ENCODE measurements at regions not wholly inside any gene's neighbourhood (a gene's known extent, or its start where the extent isn't known, plus 50 kb on each side); places are given as distances from the start of the nearest gene placed in this dataset.

- no peak for DNase-seq (ENCODE audit: low spot score in 2 of 2)
- 52 to 54% methylated on average over 1 of the region's 1 CpG for WGBS, 2 donors
- TF ChIP-seq, protein P1, sequence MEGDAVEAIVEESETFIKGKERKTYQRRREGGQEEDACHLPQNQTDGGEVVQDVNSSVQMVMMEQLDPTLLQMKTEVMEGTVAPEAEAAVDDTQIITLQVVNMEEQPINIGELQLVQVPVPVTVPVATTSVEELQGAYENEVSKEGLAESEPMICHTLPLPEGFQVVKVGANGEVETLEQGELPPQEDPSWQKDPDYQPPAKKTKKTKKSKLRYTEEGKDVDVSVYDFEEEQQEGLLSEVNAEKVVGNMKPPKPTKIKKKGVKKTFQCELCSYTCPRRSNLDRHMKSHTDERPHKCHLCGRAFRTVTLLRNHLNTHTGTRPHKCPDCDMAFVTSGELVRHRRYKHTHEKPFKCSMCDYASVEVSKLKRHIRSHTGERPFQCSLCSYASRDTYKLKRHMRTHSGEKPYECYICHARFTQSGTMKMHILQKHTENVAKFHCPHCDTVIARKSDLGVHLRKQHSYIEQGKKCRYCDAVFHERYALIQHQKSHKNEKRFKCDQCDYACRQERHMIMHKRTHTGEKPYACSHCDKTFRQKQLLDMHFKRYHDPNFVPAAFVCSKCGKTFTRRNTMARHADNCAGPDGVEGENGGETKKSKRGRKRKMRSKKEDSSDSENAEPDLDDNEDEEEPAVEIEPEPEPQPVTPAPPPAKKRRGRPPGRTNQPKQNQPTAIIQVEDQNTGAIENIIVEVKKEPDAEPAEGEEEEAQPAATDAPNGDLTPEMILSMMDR (IDR thresholded peaks at IDR 0.05): no peak
- no peak for TF ChIP-seq POLR2A (IDR thresholded peaks at IDR 0.05)
- intact Hi-C loops (cut with DNase I; ENCODE audit: low total_unique reads): no loop called here
- no peak overlapping the region for H3K4me3 ChIP-seq (ENCODE audit: low read depth, poor library complexity, severe bottlenecking)
Observed at GRCh38 chr1:98008373-98008772, 87.5 kb upstream of the DPYD start.

DNA sequence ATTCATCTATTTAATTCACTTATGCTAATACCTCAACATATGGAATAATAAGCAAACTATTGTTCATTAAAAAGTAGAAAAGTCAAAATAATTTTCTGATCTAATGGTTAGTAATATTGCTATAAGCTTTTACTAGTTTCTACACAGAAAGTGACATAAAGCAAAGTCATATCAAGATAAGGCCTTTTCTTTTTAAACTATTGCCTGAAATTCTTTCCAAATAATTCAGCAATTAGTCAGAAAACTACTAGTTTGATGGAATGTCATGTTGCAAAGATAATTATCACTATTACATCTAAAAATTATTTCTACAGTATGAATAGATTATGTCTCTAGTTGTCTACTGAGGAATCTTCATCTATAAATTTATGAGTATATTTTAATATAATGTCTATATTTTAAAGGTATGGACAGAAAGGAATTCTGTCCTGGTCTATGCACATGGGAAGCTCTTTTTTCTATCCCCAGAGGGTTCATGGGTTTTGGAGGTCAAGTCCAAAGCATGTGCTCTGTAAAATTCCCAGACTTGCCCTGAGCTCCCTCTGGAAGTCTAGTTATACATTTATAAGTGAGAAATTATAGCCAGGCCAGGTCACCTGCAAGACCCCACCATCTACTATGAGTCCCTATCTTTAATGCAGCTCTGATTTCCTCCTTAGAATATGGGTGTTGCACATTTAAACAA is 84.6 kb upstream of the DPYD start:
- intact Hi-C loops (cut with DNase I; ENCODE audit: low total_unique reads): no loop called here
- no peak overlapping the region for H3K4me3 ChIP-seq (ENCODE audit: low read depth, poor library complexity, severe bottlenecking)
- DNase-seq (ENCODE audit: low spot score in 2 of 2): no peak
- TF ChIP-seq POLR2A (IDR thresholded peaks at IDR 0.05): no peak
- TF ChIP-seq, protein P1 (IDR thresholded peaks at IDR 0.05): no peak

DNA sequence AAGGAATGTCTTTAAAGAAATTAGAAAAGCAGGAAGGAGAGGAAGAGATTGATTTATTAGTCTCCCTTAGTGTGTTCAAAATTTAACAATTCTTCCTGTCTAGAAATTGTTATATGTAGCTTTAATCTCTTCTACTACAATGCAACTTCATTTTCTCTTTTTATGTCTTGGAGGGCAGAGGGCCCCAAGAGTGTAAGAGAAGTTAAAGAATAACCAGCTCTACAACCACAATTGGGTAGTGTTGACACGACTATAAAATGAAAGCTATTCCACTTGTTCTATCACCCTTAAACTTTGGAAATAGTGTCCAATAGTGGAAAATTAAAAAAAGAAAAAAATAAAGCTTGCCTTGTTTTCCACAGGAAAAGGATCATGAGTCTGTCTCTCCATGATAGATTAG is 82.6 kb upstream of the DPYD start:
- no peak overlapping the region for H3K4me3 ChIP-seq (ENCODE audit: low read depth, poor library complexity, severe bottlenecking)
- DNase-seq (ENCODE audit: low spot score in 2 of 2): no peak
- intact Hi-C loops (cut with DNase I; ENCODE audit: low total_unique reads): no loop called here
- TF ChIP-seq POLR2A (IDR thresholded peaks at IDR 0.05): no peak
- TF ChIP-seq, protein P1 (IDR thresholded peaks at IDR 0.05): no peak
- WGBS, 2 donors: 46 to 53% methylated on average over 1 of the region's 1 CpG

- no peak for TF ChIP-seq POLR2A (IDR thresholded peaks at IDR 0.05)
- TF ChIP-seq, protein P1 (IDR thresholded peaks at IDR 0.05): no peak
- 54 to 70% methylated on average over 2 of the region's 2 CpGs for WGBS, 2 donors
- intact Hi-C loops (cut with DNase I; ENCODE audit: low total_unique reads): no loop called here
- DNase-seq (ENCODE audit: low spot score in 2 of 2): no peak
- H3K4me3 ChIP-seq (ENCODE audit: low read depth, poor library complexity, severe bottlenecking): no peak overlapping the region
Observed at GRCh38 chr1:98002288-98002687, 81.5 kb upstream of the DPYD start.

GRCh38 chr1:98001764-98002163 is 80.9 kb upstream of the DPYD start:
- no peak for DNase-seq (ENCODE audit: low spot score in 2 of 2)
- no peak for TF ChIP-seq POLR2A (IDR thresholded peaks at IDR 0.05)
- TF ChIP-seq, protein P1 (IDR thresholded peaks at IDR 0.05): no peak
- no peak overlapping the region for H3K4me3 ChIP-seq (ENCODE audit: low read depth, poor library complexity, severe bottlenecking)
- intact Hi-C loops (cut with DNase I; ENCODE audit: low total_unique reads): no loop called here
- 86 to 94% methylated on average over 1 of the region's 1 CpG for WGBS, 2 donors

DNA sequence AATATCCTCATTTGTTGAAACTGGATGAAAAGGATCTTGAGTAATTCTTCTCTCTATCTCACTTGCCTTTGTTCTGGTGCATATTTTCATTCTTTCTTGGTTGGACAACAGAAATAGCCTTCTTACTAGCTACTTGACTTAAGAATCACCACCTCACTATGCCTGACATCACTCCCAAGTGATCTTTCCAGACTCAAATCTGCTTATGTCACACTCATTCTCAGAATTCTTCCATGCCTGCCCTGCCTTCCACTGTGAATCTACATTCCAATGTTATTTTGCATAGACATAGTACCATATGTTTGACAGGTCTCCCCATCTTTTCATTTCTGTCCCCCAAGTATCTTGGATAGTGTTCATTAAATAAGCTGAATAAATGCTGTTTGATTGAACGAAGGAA is 78.5 kb upstream of the DPYD start:
- H3K4me3 ChIP-seq (ENCODE audit: low read depth, poor library complexity, severe bottlenecking): no peak overlapping the region
- DNase-seq (ENCODE audit: low spot score in 2 of 2): no peak
- TF ChIP-seq, protein P1 (IDR thresholded peaks at IDR 0.05): no peak
- no peak for TF ChIP-seq POLR2A (IDR thresholded peaks at IDR 0.05)
- intact Hi-C loops (cut with DNase I; ENCODE audit: low total_unique reads): no loop called here
- WGBS, 2 donors: 62 to 68% methylated on average over 1 of the region's 1 CpG
